WERI-Rb-1 (cell line): ENCODE measurements at regions not wholly inside any gene's neighbourhood (a gene's known extent, or its start where the extent isn't known, plus 50 kb on each side); places are given as distances from the start of the nearest gene placed in this dataset.
A peak's percentile ranks its signal among the peaks of the same experiment; 100 is the strongest.

Source experiments
- DNase-seq: peaks from one replicate; pipeline ENCODE4 v3.0.0-alpha.2; 2020
- H3K27ac ChIP-seq: fragments of 250-450 bp; sonication (Bioruptor Pico); 2 replicates; pipeline ENCODE4 v1.5.1; 2020; ENCODE audit warnings: mild to moderate bottlenecking, moderate library complexity
- H3K27me3 ChIP-seq: fragments of 250-450 bp; sonication (Bioruptor Pico); 2 replicates; pipeline ENCODE4 v1.5.1; 2021; ENCODE audit warnings: mild to moderate bottlenecking, low read depth, moderate library complexity; ENCODE audit not compliant: insufficient read depth, severe bottlenecking
- H3K36me3 ChIP-seq: fragments of 250-450 bp; sonication (Bioruptor Pico); 2 replicates; pipeline ENCODE4 v1.5.1; 2020; ENCODE audit warnings: mild to moderate bottlenecking, moderate library complexity
- H3K4me3 ChIP-seq: 2 replicates; pipeline ENCODE4 v1.5.1; 2011; ENCODE audit warnings: low read depth, mild to moderate bottlenecking, control low read depth, low read length
- H3K9me3 ChIP-seq: fragments of 250-450 bp; sonication (Bioruptor Pico); 2 replicates; pipeline ENCODE4 v1.5.1; 2021; ENCODE audit warnings: mild to moderate bottlenecking, moderate library complexity; ENCODE audit not compliant: severe bottlenecking
- CTCF ChIP-seq: IDR thresholded peaks from 2 replicates; pipeline ENCODE4 v1.5.1; 2011; ENCODE audit warnings: low read depth, mild to moderate bottlenecking, control low read depth, inconsistent platforms, low read length

GRCh38 chr3:28575746-28576613 lies 227.4 kb upstream of the AZI2 start:
- Histone ChIP-seq H3K9me3 (no peaks in the 10 kb centered on the region), H3K36me3 (no peaks in the 10 kb centered on the region), H3K27me3 (no peaks in the 10 kb centered on the region), H3K4me3 (peak overlapping the region; percentile 55), H3K27ac (no peak overlapping the region)
- peak; percentile 49 for DNase-seq
- no peak for TF ChIP-seq CTCF

GRCh38 chr3:28576614-28577200 lies 228.1 kb upstream of the AZI2 start:
- Histone ChIP-seq H3K4me3 (peak overlapping the region; percentile 55), H3K27me3 (no peaks in the 10 kb centered on the region), H3K36me3 (no peaks in the 10 kb centered on the region), H3K27ac (no peak overlapping the region), H3K9me3 (no peaks in the 10 kb centered on the region)
- no peak for TF ChIP-seq CTCF
- DNase-seq = no peak

- H3K9me3 ChIP-seq = no peaks in the 10 kb centered on the region
- no peaks in the 10 kb centered on the region for H3K36me3 ChIP-seq
- no peaks in the 10 kb centered on the region for H3K27me3 ChIP-seq
- no peak for DNase-seq
- no peak overlapping the region for H3K4me3 ChIP-seq
- H3K27ac ChIP-seq = no peak overlapping the region
- no peak for TF ChIP-seq CTCF
These were observed 229.4 kb upstream of the AZI2 start for GRCh38 chr3:28577941-28578500.

GRCh38 chr3:28586325-28586724 lies 237.7 kb upstream of the AZI2 start:
- no peak for TF ChIP-seq CTCF
- H3K9me3 ChIP-seq = no peaks in the 10 kb centered on the region
- H3K27ac ChIP-seq = no peak overlapping the region
- H3K27me3 ChIP-seq = no peaks in the 10 kb centered on the region
- H3K36me3 ChIP-seq = no peaks in the 10 kb centered on the region
- DNase-seq = no peak
- H3K4me3 ChIP-seq = no peak overlapping the region

- Histone ChIP-seq H3K4me3 (no peak overlapping the region), H3K9me3 (no peaks in the 10 kb centered on the region), H3K27ac (no peak overlapping the region), H3K27me3 (no peaks in the 10 kb centered on the region), H3K36me3 (no peaks in the 10 kb centered on the region)
- no peak for TF ChIP-seq CTCF
- DNase-seq = no peak
These were observed 239.1 kb upstream of the AZI2 start for GRCh38 chr3:28587723-28588122.
